NB4 (cell line): ENCODE measurements at regions not wholly inside any gene's neighbourhood (a gene's known extent, or its start where the extent isn't known, plus 50 kb on each side); places are given as distances from the start of the nearest gene placed in this dataset.

ENCODE experiments used
- POLR2A ChIP-seq: IDR thresholded peaks from 2 replicates; pipeline ENCODE4 v1.6.1; 2011; ENCODE audit warnings: mild to moderate bottlenecking; ENCODE audit not compliant: insufficient read length; ENCODE audit errors: extremely low read depth
- TF ChIP-seq, protein P1 (sequence below): IDR thresholded peaks from one replicate; pipeline ENCODE4 v1.5.1; 2012; ENCODE audit warnings: low read depth, low read length
- TF ChIP-seq, protein P2 (sequence below): IDR thresholded peaks from 2 replicates; pipeline ENCODE4 v1.6.1; 2011; ENCODE audit warnings: low read depth, low read length

DNA sequence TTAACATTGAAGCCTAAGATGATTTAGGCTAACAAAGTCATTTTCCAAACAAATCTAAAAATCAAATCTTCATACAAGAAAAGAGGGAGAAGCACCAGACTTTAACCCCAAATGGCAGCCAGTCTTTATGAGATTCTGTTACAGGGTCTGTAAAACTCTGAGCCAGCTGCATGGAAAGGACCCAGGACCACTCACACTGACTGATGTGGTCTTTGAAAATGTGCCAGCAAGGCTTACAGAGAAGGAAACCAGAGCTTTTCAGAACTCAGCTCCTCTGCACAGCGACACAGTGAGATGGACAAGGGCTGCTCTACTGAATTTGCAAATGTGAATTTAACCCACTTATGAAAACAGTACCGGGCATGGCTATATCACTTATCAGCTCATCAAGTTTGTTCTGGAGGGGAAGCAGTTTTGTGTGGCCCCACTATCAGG is 98.8 kb upstream of the SERP2 start:
- TF ChIP-seq, protein P1, sequence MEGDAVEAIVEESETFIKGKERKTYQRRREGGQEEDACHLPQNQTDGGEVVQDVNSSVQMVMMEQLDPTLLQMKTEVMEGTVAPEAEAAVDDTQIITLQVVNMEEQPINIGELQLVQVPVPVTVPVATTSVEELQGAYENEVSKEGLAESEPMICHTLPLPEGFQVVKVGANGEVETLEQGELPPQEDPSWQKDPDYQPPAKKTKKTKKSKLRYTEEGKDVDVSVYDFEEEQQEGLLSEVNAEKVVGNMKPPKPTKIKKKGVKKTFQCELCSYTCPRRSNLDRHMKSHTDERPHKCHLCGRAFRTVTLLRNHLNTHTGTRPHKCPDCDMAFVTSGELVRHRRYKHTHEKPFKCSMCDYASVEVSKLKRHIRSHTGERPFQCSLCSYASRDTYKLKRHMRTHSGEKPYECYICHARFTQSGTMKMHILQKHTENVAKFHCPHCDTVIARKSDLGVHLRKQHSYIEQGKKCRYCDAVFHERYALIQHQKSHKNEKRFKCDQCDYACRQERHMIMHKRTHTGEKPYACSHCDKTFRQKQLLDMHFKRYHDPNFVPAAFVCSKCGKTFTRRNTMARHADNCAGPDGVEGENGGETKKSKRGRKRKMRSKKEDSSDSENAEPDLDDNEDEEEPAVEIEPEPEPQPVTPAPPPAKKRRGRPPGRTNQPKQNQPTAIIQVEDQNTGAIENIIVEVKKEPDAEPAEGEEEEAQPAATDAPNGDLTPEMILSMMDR, result no peak
- no peak for TF ChIP-seq POLR2A
- TF ChIP-seq, protein P2, sequence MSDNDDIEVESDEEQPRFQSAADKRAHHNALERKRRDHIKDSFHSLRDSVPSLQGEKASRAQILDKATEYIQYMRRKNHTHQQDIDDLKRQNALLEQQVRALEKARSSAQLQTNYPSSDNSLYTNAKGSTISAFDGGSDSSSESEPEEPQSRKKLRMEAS, result no peak
